Peyer's patch (tissue), 4 donors: ENCODE measurements at regions not wholly inside any gene's neighbourhood (a gene's known extent, or its start where the extent isn't known, plus 50 kb on each side); places are given as distances from the start of the nearest gene placed in this dataset.

Experiments
- DNase-seq, 3 donors: peaks; one replicate each; pipeline ENCODE4 v3.0.0-alpha.2; 2017 to 2019
- H3K27ac ChIP-seq, 4 donors: fragments of 200-600 bp; sonication (generic); one replicate each; pipeline ENCODE4 v1.5.1; 2016 to 2019
- H3K27me3 ChIP-seq, 2 donors: fragments of 200-600 bp; sonication (generic); one replicate each; pipeline ENCODE4 v1.5.1; 2019
- H3K36me3 ChIP-seq, 3 donors: fragments of 200-600 bp; sonication (generic); one replicate each; pipeline ENCODE4 v1.5.1; 2016 to 2019
- H3K4me1 ChIP-seq, 4 donors: fragments of 200-600 bp; sonication (generic); one replicate each; pipeline ENCODE4 v1.5.1; 2016 to 2019
- H3K4me3 ChIP-seq, 4 donors: fragments of 200-600 bp; sonication (generic); 1 replicate in 3 of 4; 2 replicates in 1 of 4; pipeline ENCODE4 v1.5.1; 2016 to 2019; ENCODE audit warnings: mild to moderate bottlenecking in 1 of 4
- H3K9me3 ChIP-seq, 4 donors: fragments of 200-600 bp; sonication (generic); one replicate each; pipeline ENCODE4 v1.5.1; 2016 to 2019; ENCODE audit warnings: mild to moderate bottlenecking in 1 of 4
- CTCF ChIP-seq, 6 experiments: fragments of 450-650 bp in 4 of 6; fragments of 200-600 bp in 2 of 6; sonication (generic) in 1 of 6; IDR thresholded peaks; one replicate each; pipeline ENCODE4 v1.5.1; 2017 to 2019; ENCODE audit warnings: antibody characterized with exemption in 6 of 6, mild to moderate bottlenecking in 3 of 6, moderate library complexity in 1 of 6
- POLR2A ChIP-seq, 2 donors: fragments of 450-650 bp; IDR thresholded peaks; one replicate each; pipeline ENCODE4 v1.5.1; 2017; ENCODE audit warnings: antibody characterized with exemption in 2 of 2, mild to moderate bottlenecking in 2 of 2, moderate library complexity in 2 of 2

GRCh38 chr5:87686975-87687374, 274.2 kb upstream of the CCNH start:
- H3K27me3 ChIP-seq, result no peaks in the 10 kb centered on the region

DNA sequence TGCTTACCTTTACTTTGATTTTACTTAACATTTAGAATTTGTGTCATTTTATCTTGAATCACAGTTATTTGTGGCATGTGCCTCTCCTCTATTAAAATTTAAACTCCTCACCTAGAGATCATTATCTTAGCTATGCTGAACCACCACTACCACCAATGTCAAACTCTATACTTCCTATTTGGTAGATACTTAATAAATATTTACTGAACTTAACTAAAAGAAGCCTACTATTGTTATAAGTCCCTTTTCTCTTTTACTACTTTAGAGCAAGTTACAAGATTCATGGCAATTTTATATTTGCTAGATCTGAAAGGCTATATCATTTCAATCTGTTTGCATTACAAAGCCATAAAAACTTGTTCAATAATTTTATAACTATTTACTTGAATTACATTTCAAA, 273.3 kb upstream of the CCNH start:
- Histone ChIP-seq H3K9me3 (no peaks in the 10 kb centered on the region), H3K36me3 (no peaks in the 10 kb centered on the region), H3K27ac (no peak overlapping the region), H3K4me3 (no peak overlapping the region), H3K4me1 (no peaks in the 10 kb centered on the region), H3K27me3 (no peaks in the 10 kb centered on the region)
- TF ChIP-seq CTCF (IDR thresholded peaks at IDR 0.05) (no peak), POLR2A (IDR thresholded peaks at IDR 0.05) (no peak)
- no peak for DNase-seq

More at GRCh38 chr5:87686975-87687374, 274.2 kb upstream of the CCNH start:
- Histone ChIP-seq H3K4me1 (no peaks in the 10 kb centered on the region), H3K36me3 (no peaks in the 10 kb centered on the region), H3K4me3 (no peak overlapping the region), H3K27ac (no peak overlapping the region), H3K9me3 (no peaks in the 10 kb centered on the region)
- no peak for DNase-seq
- TF ChIP-seq POLR2A (IDR thresholded peaks at IDR 0.05), result no peak
- TF ChIP-seq CTCF (IDR thresholded peaks at IDR 0.05), result no peak

- no peaks in the 10 kb centered on the region for H3K36me3 ChIP-seq
- no peaks in the 10 kb centered on the region for H3K4me1 ChIP-seq
- no peak overlapping the region for H3K4me3 ChIP-seq
- H3K27me3 ChIP-seq, result no peaks in the 10 kb centered on the region
- no peak overlapping the region for H3K27ac ChIP-seq
- TF ChIP-seq POLR2A (IDR thresholded peaks at IDR 0.05), result no peak
- TF ChIP-seq CTCF (IDR thresholded peaks at IDR 0.05), result no peak
- H3K9me3 ChIP-seq, result no peaks in the 10 kb centered on the region
- no peak for DNase-seq
Observed at GRCh38 chr5:87674235-87674634, 261.5 kb upstream of the CCNH start.

- TF ChIP-seq CTCF (IDR thresholded peaks at IDR 0.05) (no peak), POLR2A (IDR thresholded peaks at IDR 0.05) (no peak)
Observed at GRCh38 chr5:87671146-87671545, 258.4 kb upstream of the CCNH start.

DNA sequence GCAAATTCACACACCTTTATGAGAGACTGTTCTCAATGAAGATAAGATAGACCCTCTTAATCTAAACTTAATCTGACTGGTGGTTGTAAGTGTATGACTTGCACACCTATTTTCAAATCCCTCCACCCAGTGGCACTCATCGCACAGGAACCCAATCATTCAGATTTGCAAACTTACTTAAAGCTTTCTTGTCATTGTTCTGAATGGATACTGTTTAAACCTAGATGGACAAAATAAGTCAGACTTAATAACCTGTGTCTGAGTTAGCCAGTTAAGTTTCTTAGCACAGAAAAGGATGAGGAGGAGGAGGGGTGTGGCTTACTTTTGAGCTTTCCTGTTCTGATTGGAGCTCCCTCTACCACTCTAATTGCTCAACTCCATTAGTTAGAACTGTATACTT, 252.4 kb upstream of the CCNH start:
- no peak for DNase-seq
- Histone ChIP-seq H3K4me3 (no peak overlapping the region), H3K36me3 (no peaks in the 10 kb centered on the region), H3K27me3 (no peaks in the 10 kb centered on the region), H3K4me1 (no peaks in the 10 kb centered on the region), H3K9me3 (no peaks in the 10 kb centered on the region), H3K27ac (no peak overlapping the region)
- TF ChIP-seq POLR2A (IDR thresholded peaks at IDR 0.05), result no peak
- TF ChIP-seq CTCF (IDR thresholded peaks at IDR 0.05), result no peak

More at GRCh38 chr5:87671146-87671545, 258.4 kb upstream of the CCNH start:
- no peak for DNase-seq
- H3K27ac ChIP-seq, result no peak overlapping the region
- H3K9me3 ChIP-seq, result no peaks in the 10 kb centered on the region
- H3K36me3 ChIP-seq, result no peaks in the 10 kb centered on the region
- no peak overlapping the region for H3K4me3 ChIP-seq
- no peaks in the 10 kb centered on the region for H3K4me1 ChIP-seq
- H3K27me3 ChIP-seq, result no peaks in the 10 kb centered on the region
